GM12873 (cell line): ENCODE measurements at regions not wholly inside any gene's neighbourhood (a gene's known extent, or its start where the extent isn't known, plus 50 kb on each side); places are given as distances from the start of the nearest gene placed in this dataset.

Experiments
- TF ChIP-seq, protein P1 (sequence below): IDR thresholded peaks from 2 replicates; pipeline ENCODE4 v1.5.1; 2012; ENCODE audit warnings: low read depth, mild to moderate bottlenecking, moderate library complexity, low read length, control low read depth; ENCODE audit not compliant: insufficient read depth; ENCODE audit errors: missing control alignments

DNA sequence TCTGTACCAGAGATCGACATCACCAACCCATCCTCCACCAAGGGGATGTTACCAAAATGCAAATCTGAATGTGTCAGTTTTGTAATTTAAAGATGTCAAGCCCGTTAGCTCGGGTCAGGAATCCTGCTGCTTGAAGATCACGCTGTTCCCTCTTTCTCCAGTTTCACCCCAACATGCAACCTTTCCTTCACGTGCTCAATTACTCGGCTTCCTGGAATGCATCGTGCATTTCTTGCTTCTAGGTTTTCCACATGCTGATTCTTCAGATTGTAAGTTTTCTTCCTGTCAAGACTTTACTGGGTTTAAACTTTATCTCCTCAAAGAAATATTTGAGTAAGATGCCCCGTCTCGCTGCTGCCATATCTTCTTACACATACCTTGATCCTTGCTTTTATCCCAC, 209.5 kb upstream of the SNX2 start:
- TF ChIP-seq, protein P1, sequence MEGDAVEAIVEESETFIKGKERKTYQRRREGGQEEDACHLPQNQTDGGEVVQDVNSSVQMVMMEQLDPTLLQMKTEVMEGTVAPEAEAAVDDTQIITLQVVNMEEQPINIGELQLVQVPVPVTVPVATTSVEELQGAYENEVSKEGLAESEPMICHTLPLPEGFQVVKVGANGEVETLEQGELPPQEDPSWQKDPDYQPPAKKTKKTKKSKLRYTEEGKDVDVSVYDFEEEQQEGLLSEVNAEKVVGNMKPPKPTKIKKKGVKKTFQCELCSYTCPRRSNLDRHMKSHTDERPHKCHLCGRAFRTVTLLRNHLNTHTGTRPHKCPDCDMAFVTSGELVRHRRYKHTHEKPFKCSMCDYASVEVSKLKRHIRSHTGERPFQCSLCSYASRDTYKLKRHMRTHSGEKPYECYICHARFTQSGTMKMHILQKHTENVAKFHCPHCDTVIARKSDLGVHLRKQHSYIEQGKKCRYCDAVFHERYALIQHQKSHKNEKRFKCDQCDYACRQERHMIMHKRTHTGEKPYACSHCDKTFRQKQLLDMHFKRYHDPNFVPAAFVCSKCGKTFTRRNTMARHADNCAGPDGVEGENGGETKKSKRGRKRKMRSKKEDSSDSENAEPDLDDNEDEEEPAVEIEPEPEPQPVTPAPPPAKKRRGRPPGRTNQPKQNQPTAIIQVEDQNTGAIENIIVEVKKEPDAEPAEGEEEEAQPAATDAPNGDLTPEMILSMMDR, result no peak

DNA sequence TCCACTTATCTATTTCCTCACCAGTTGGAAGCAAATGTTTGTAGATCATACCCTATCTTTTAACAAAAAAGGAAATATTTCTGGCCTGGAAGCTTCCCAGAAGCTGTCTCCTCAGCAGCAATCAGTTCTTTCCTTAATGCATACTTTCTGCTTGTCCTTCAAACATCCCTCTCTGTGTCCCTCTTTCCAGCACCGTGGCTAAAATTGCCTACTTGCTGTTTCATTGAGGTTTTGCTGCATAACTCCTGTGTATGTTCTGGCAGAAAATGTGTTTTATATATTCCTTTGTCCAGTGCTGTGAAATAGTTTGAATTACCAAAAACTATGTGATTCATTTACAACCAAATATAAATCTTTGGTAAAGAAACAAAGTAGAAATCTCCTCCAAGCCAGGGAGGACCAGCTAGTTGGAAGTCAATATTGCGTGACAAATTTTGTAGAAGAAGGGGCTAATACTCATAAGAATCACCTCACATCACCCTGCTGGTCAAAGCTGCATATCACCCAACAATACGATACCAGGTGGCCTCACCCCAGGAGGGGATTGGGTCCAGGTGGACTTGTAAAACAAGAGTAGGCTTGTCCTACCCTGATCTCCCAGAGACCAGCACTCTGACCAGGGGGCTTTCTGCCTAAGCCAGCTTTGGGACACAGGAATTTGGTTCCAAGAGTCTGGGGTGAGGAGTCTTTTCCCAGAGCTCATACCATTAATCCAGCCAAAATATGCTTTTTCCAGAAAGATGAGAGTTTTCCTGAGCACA, 198.4 kb upstream of the SNX2 start:
- TF ChIP-seq, protein P1, result no peak

DNA sequence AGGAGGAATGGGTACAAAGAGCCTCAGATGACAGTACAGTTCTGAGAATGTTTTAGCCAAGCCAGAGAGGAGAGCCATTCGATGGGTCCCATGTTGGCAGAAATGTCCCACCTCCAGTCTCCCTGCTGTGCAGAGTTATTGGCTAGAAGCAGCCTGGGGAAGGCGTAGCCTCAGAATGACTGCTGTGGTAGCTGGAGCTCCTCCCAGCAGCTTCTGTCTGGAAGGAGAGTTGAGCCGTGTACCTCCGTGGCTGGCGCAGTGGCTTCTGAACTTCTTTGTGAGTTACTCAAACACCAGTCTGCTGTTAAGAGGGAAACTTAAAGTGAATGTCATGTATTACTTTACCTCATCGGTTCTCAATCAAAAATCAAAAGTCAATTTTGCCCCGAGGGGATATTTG, 193.3 kb upstream of the SNX2 start:
- TF ChIP-seq, protein P1, result no peak

DNA sequence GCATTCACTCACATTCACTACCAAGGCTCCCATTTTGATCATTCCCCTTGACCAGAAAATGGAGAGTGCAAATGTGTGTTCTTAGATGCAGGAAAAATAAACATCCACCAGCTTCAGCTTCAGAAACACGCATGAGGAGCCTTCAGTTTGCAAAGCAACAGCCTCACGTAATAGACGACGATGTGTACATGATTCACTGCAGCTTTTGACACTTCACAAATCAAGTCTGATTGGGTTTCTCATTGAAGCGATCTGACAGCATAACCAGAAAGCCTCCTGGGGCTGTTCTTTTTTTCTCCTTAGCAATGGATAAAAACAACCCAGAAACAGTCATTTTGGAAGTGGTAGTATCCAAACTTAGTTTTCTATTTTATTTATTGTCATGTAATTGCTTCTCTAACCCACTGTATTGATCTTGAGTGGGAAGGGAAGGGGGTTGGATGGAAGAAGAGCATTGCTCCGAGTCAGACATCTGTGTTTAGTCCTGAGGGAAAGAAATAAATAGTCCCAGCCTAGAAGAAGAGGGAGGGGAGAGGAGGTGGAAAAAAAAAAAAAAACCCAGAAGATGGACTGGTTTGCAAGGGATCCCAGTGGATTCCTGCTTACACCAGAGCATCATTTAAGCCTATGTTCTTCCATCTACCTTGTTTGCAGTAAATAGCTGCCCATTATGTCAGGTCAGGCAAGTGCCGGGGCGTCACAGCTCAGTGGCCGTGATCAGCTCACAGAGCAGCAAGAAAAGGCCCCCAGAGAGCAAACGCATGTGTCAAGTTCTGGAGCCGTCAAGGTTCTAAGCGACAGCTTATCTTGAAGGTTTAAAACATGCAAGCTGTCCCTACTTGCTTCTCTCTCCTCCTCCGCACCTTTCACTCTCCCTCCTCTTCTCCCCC, 190.2 kb upstream of the SNX2 start:
- TF ChIP-seq, protein P1, result no peak

DNA sequence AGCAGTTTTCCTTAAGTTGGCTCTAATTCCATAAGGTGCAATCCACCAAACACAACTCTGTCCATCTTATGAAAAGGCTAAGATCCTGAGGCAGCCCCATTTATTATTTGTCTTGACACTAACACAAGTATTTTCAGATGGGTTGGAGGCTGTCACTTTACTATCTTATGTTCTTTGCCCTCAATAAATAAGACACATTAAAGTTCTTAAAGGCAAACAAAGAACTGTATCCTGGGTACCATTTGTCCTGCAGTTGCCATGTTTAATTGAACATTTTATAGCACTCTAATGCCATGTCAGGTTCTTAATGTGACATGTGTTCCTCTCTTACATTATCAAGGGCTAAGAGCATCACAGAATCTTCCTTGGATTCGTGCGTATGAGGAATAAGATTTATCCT, 189.5 kb upstream of the SNX2 start:
- TF ChIP-seq, protein P1, result no peak

DNA sequence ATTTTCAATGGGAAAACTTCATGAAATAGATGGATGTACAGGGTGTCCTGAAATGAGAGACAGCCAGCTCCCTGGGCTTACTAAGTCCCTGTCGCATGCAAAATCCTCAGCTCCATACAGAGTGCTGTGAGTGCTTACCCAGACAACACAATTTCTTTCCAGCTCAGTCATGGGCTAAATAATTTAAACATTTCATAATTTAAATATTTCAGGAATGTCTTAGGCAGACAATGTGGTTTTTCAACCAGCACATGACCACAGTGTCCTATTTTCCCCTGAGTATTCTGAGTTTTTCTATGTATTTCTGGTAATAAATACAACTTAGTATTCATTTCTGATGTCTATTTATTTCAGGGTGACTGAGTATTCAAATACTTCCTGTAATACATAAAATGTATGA, 188.5 kb upstream of the SNX2 start:
- TF ChIP-seq, protein P1, result no peak

DNA sequence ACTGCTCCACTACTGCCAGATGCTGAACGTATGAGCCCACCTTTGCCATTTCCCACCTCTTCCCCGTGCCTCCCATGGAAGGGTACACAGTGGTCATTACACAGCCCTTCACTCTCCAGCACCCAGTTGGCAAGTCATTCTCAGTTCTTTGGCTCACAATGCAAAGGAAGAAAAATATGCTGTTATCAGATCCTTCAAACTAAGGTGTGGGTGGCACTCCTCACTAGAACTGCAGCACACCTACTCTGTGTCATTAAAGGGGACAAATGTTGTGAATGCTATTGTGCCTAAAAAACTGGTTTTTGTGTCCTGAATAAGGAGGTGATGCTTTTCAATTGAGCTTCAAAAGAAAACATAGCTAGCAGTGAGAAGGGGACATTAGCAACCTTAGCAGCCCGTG, 183.1 kb upstream of the SNX2 start:
- TF ChIP-seq, protein P1, result no peak
